ENCODE measurements at regions not wholly inside any gene's neighbourhood (a gene's known extent, or its start where the extent isn't known, plus 50 kb on each side); places are given as distances from the start of the nearest gene placed in this dataset.

- no peaks in the 10 kb centered on the region for H3K36me3 ChIP-seq (ENCODE audit: low read length)
- no peak overlapping the region for H3K4me3 ChIP-seq (ENCODE audit: insufficient read depth, low read length, poor library complexity, severe bottlenecking)
- H3K9me2 ChIP-seq (replicated peaks; ENCODE audit: insufficient read depth, low read length), result no peaks in the 10 kb centered on the region
- H3K4me2 ChIP-seq (ENCODE audit: low read depth, low read length, poor library complexity, severe bottlenecking), result no peak overlapping the region
- TF ChIP-seq CTCF (IDR thresholded peaks at IDR 0.05; ENCODE audit: insufficient read depth, low read length, poor library complexity, severe bottlenecking) (no peak), EZH2phosphoT487 (conservative IDR thresholded peaks at IDR 0.05; ENCODE audit: low read length) (no peak)
- H2AFZ ChIP-seq (ENCODE audit: low read depth, low read length, severe bottlenecking), result no peak overlapping the region
- no peak overlapping the region for H3K27ac ChIP-seq (ENCODE audit: low read depth, low read length)
- H3K79me2 ChIP-seq (ENCODE audit: insufficient read depth, low read length), result no peaks in the 10 kb centered on the region
- no peak overlapping the region for H3K9ac ChIP-seq (ENCODE audit: low read length)
- H3K27me3 ChIP-seq (ENCODE audit: low read length), result no peaks in the 10 kb centered on the region
- H4K20me1 ChIP-seq (ENCODE audit: low read depth, low read length), result no peaks in the 10 kb centered on the region
- no peaks in the 10 kb centered on the region for H3F3A ChIP-seq (ENCODE audit: insufficient read depth)
- H3K9me3 ChIP-seq (ENCODE audit: insufficient read depth, low read length), result no peaks in the 10 kb centered on the region
Observed at GRCh38 chr14:101246894-101247841, 314.1 kb upstream of the DIO3 start.

- Histone ChIP-seq H3K27me3 (ENCODE audit: low read length) (no peaks in the 10 kb centered on the region), H3F3A (ENCODE audit: insufficient read depth) (no peaks in the 10 kb centered on the region), H3K4me2 (ENCODE audit: low read depth, low read length, poor library complexity, severe bottlenecking) (no peak overlapping the region), H3K9me3 (ENCODE audit: insufficient read depth, low read length) (no peaks in the 10 kb centered on the region), H3K79me2 (ENCODE audit: insufficient read depth, low read length) (no peaks in the 10 kb centered on the region), H3K27ac (ENCODE audit: low read depth, low read length) (no peak overlapping the region), H3K9ac (ENCODE audit: low read length) (no peak overlapping the region), H4K20me1 (ENCODE audit: low read depth, low read length) (no peaks in the 10 kb centered on the region), H3K36me3 (ENCODE audit: low read length) (no peaks in the 10 kb centered on the region), H3K9me2 (replicated peaks; ENCODE audit: insufficient read depth, low read length) (no peaks in the 10 kb centered on the region), H2AFZ (ENCODE audit: low read depth, low read length, severe bottlenecking) (no peak overlapping the region), H3K4me3 (ENCODE audit: insufficient read depth, low read length, poor library complexity, severe bottlenecking) (no peak overlapping the region)
- TF ChIP-seq EZH2phosphoT487 (conservative IDR thresholded peaks at IDR 0.05; ENCODE audit: low read length) (no peak), CTCF (IDR thresholded peaks at IDR 0.05; ENCODE audit: insufficient read depth, low read length, poor library complexity, severe bottlenecking) (no peak)
Observed at GRCh38 chr14:101247842-101248725, 313.2 kb upstream of the DIO3 start.

- Histone ChIP-seq H3K9me3 (ENCODE audit: insufficient read depth, low read length) (no peaks in the 10 kb centered on the region), H4K20me1 (ENCODE audit: low read depth, low read length) (no peaks in the 10 kb centered on the region), H3K27me3 (ENCODE audit: low read length) (no peaks in the 10 kb centered on the region), H3F3A (ENCODE audit: insufficient read depth) (no peaks in the 10 kb centered on the region), H3K27ac (ENCODE audit: low read depth, low read length) (no peak overlapping the region), H3K4me3 (ENCODE audit: insufficient read depth, low read length, poor library complexity, severe bottlenecking) (no peak overlapping the region), H3K4me2 (ENCODE audit: low read depth, low read length, poor library complexity, severe bottlenecking) (no peak overlapping the region), H3K9ac (ENCODE audit: low read length) (no peak overlapping the region), H2AFZ (ENCODE audit: low read depth, low read length, severe bottlenecking) (no peak overlapping the region), H3K79me2 (ENCODE audit: insufficient read depth, low read length) (no peaks in the 10 kb centered on the region), H3K9me2 (replicated peaks; ENCODE audit: insufficient read depth, low read length) (no peaks in the 10 kb centered on the region), H3K36me3 (ENCODE audit: low read length) (no peaks in the 10 kb centered on the region)
- TF ChIP-seq CTCF (IDR thresholded peaks at IDR 0.05; ENCODE audit: insufficient read depth, low read length, poor library complexity, severe bottlenecking), result no peak
- TF ChIP-seq EZH2phosphoT487 (conservative IDR thresholded peaks at IDR 0.05; ENCODE audit: low read length), result no peak
Observed at GRCh38 chr14:101248840-101249675, 312.2 kb upstream of the DIO3 start.
